Breast epithelium (tissue), 4 donors: ENCODE measurements at regions not wholly inside any gene's neighbourhood (a gene's known extent, or its start where the extent isn't known, plus 50 kb on each side); places are given as distances from the start of the nearest gene placed in this dataset.

Experiments
- DNase-seq, 2 donors: peaks; one replicate each; pipeline ENCODE4 v3.0.0-alpha.2; 2019; ENCODE audit warnings: low spot score in 2 of 2
- H3K27ac ChIP-seq, 2 donors: fragments of 200-600 bp; sonication (generic) in 1 of 2; one replicate each; pipeline ENCODE4 v1.5.1; 2016 to 2019; ENCODE audit warnings: mild to moderate bottlenecking in 1 of 2
- H3K27me3 ChIP-seq, 2 donors: fragments of 200-600 bp; sonication (generic) in 1 of 2; one replicate each; pipeline versions ENCODE4 v1.5.1 to v1.6.0; 2017 to 2019; ENCODE audit warnings: control low read depth in 1 of 2, mild to moderate bottlenecking in 1 of 2
- H3K36me3 ChIP-seq: fragments of 200-600 bp; one replicate; pipeline ENCODE4 v1.5.1; 2019
- H3K4me1 ChIP-seq, 2 donors: fragments of 200-600 bp; sonication (generic); one replicate each; pipeline ENCODE4 v1.5.1; 2016 to 2019; ENCODE audit warnings: control low read depth in 1 of 2
- H3K4me3 ChIP-seq, 3 donors: fragments of 200-600 bp; sonication (generic); 1 replicate in 2 of 3; 2 replicates in 1 of 3; pipeline ENCODE4 v1.5.1; 2016 to 2019; ENCODE audit warnings: mild to moderate bottlenecking in 3 of 3, moderate library complexity in 2 of 3
- H3K9me3 ChIP-seq, 2 donors: fragments of 200-600 bp; sonication (generic) in 1 of 2; one replicate each; pipeline ENCODE4 v1.5.1; 2016 to 2019; ENCODE audit warnings: control low read depth in 1 of 2
- POLR2A ChIP-seq: fragments of 450-650 bp; IDR thresholded peaks from one replicate; pipeline ENCODE4 v1.6.1; 2016; ENCODE audit warnings: antibody characterized with exemption, mild to moderate bottlenecking, moderate library complexity
- POLR2AphosphoS5 ChIP-seq, 3 donors: sonication (generic); formaldehyde crosslinking; IDR thresholded peaks; one replicate each; pipeline ENCODE4 v1.6.1; 2017; ENCODE audit warnings: antibody characterized with exemption in 3 of 3
- intact Hi-C: fragments of 100-400 bp; cut with DNase I; formaldehyde crosslinking; loops from one replicate; pipeline ENCODE4 v1.15.1; 2023; ENCODE audit warnings: low total_unique reads
- TF ChIP-seq, protein P1 (sequence below), 3 donors: fragments of 450-650 bp; IDR thresholded peaks; one replicate each; pipeline ENCODE4 v1.5.1; 2016 to 2017; ENCODE audit warnings: antibody characterized with exemption in 3 of 3, mild to moderate bottlenecking in 3 of 3, moderate library complexity in 3 of 3

DNA sequence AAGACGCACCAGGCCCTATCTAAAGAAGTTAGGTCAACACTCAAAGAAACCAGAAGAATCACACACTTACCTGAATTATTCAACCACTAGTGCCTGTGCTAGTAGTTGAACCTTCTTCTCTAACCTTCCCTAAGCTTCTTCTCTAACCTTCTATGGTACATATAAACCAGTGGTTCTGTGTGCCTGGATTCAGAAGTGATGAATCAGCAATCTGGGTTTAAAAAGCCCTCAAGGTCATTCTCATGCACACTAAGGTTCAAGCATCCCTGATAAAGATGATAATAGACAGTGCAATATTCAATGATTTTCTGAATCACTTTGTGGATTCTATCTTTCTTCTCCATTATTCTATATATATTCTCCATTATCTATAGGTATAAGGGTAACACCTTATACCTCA is 271.4 kb upstream of the TBX18 start:
- H3K27ac ChIP-seq, result no peak overlapping the region
- no peaks in the 10 kb centered on the region for H3K36me3 ChIP-seq
- TF ChIP-seq, protein P1, sequence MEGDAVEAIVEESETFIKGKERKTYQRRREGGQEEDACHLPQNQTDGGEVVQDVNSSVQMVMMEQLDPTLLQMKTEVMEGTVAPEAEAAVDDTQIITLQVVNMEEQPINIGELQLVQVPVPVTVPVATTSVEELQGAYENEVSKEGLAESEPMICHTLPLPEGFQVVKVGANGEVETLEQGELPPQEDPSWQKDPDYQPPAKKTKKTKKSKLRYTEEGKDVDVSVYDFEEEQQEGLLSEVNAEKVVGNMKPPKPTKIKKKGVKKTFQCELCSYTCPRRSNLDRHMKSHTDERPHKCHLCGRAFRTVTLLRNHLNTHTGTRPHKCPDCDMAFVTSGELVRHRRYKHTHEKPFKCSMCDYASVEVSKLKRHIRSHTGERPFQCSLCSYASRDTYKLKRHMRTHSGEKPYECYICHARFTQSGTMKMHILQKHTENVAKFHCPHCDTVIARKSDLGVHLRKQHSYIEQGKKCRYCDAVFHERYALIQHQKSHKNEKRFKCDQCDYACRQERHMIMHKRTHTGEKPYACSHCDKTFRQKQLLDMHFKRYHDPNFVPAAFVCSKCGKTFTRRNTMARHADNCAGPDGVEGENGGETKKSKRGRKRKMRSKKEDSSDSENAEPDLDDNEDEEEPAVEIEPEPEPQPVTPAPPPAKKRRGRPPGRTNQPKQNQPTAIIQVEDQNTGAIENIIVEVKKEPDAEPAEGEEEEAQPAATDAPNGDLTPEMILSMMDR (IDR thresholded peaks at IDR 0.05), result no peak
- no peak for TF ChIP-seq POLR2AphosphoS5 (IDR thresholded peaks at IDR 0.05)
- no peak for TF ChIP-seq POLR2A
- intact Hi-C loops, result no loop called here
- no peaks in the 10 kb centered on the region for H3K27me3 ChIP-seq
- H3K4me1 ChIP-seq, result no peaks in the 10 kb centered on the region
- H3K4me3 ChIP-seq, result no peak overlapping the region
- DNase-seq, result no peak
- H3K9me3 ChIP-seq, result peaks cover 21 to 35% of the 10 kb centered on the region in 2 donors

DNA sequence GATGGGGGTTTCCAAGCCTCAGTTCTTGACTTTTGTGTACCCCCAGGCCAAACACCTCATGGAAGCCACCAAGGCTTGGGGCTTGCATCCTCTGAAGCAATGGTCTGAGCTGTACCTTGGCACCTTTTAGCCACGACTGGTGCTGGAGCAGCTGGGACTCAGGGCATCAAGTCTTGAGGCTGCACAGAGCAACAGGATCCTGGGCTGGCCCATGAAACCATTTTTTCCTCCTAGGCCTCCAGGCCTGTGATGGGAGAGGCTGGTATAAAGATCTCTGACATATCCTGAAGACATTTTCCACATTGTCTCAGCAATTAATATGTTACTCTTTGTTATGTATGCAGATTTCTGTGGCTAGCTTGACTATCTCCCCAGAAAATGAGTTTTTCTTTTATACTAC is 269.1 kb upstream of the TBX18 start:
- DNase-seq, result no peak
- intact Hi-C loops, result no loop called here
- H3K27me3 ChIP-seq, result no peaks in the 10 kb centered on the region
- H3K27ac ChIP-seq, result no peak overlapping the region
- H3K36me3 ChIP-seq, result no peaks in the 10 kb centered on the region
- H3K4me3 ChIP-seq, result no peak overlapping the region
- TF ChIP-seq POLR2A (no peak), POLR2AphosphoS5 (IDR thresholded peaks at IDR 0.05) (no peak)
- TF ChIP-seq, protein P1 (IDR thresholded peaks at IDR 0.05), result no peak
- peaks cover 21 to 35% of the 10 kb centered on the region in 2 donors for H3K9me3 ChIP-seq
- H3K4me1 ChIP-seq, result no peaks in the 10 kb centered on the region

DNA sequence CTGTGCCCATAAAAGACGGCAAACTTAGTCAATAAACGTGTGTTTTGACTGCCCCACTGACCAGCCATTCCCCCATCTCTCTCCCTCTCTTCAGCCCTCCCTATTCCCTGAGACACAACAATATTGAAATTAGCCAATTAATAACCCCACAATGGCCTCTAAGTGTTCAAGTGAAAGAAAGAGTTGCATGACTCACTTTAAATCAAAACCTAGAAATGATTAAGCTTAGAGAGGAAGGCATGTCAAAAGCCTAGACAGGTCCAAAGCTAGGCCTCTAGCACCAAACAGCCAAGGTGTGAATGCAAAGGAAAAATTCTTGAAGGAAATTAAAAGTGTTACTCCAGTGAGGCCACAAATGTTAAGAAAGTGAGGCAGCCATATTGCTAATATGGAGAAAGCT is 261.6 kb upstream of the TBX18 start:
- no peak overlapping the region for H3K4me3 ChIP-seq
- H3K4me1 ChIP-seq, result no peaks in the 10 kb centered on the region
- no peaks in the 10 kb centered on the region for H3K36me3 ChIP-seq
- no peak for DNase-seq
- H3K9me3 ChIP-seq, result no peaks in the 10 kb centered on the region
- intact Hi-C loops, result no loop called here
- no peaks in the 10 kb centered on the region for H3K27me3 ChIP-seq
- TF ChIP-seq, protein P1 (IDR thresholded peaks at IDR 0.05), result no peak
- TF ChIP-seq POLR2AphosphoS5 (IDR thresholded peaks at IDR 0.05) (no peak), POLR2A (no peak)
- H3K27ac ChIP-seq, result no peak overlapping the region

DNA sequence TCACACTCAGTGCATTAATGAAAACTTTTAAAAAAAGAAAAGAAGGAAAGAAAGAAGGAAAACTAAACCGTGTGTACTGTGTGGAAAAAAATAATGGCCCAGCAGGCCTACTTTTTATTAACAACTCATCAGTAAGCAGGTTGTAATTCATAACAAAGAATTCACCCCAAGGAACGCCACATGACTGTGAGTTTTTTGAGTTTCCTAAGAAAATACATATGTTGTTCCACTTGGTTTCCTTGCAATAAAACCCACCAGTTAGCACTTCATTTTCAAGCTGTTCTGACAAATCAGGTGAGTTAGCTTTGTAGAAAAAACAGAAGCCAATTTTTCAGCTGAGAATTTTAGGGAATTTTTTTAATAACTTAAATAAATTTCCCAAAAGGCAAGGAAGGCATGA is 259.3 kb upstream of the TBX18 start:
- no peaks in the 10 kb centered on the region for H3K4me1 ChIP-seq
- no peaks in the 10 kb centered on the region for H3K27me3 ChIP-seq
- no peaks in the 10 kb centered on the region for H3K9me3 ChIP-seq
- H3K4me3 ChIP-seq, result no peak overlapping the region
- no peak for TF ChIP-seq POLR2AphosphoS5 (IDR thresholded peaks at IDR 0.05)
- TF ChIP-seq, protein P1 (IDR thresholded peaks at IDR 0.05), result no peak
- TF ChIP-seq POLR2A, result no peak
- H3K36me3 ChIP-seq, result no peaks in the 10 kb centered on the region
- H3K27ac ChIP-seq, result no peak overlapping the region
- no peak for DNase-seq
- intact Hi-C loops, result no loop called here

DNA sequence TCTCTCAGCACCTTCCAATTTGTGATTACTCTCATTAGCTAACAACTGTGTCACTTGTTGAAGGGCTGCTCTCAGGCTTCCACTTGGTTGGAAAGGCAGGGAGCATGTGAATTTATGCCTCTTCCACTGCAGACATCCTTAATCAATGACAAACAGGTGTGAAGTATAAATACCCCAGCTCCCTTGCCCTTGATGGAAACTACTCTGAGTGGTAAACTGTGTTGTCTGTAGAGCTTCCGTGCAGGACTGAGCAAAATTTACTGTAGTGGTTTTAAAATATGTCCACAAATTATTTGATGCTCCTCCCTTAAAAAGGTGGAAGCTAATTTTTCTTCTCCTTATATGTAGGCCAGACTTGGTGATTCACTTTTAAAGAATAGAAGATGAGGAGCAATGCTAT is 253.0 kb upstream of the TBX18 start:
- no peak for DNase-seq
- H3K4me1 ChIP-seq, result no peaks in the 10 kb centered on the region
- H3K27me3 ChIP-seq, result no peaks in the 10 kb centered on the region
- no peaks in the 10 kb centered on the region for H3K9me3 ChIP-seq
- TF ChIP-seq POLR2AphosphoS5 (IDR thresholded peaks at IDR 0.05) (no peak), POLR2A (no peak)
- TF ChIP-seq, protein P1 (IDR thresholded peaks at IDR 0.05), result no peak
- H3K36me3 ChIP-seq, result no peaks in the 10 kb centered on the region
- intact Hi-C loops, result no loop called here
- no peak overlapping the region for H3K4me3 ChIP-seq
- H3K27ac ChIP-seq, result no peak overlapping the region
